Endothelial cell of umbilical vein (primary cell): ENCODE measurements at regions not wholly inside any gene's neighbourhood (a gene's known extent, or its start where the extent isn't known, plus 50 kb on each side); places are given as distances from the start of the nearest gene placed in this dataset.

ENCODE experiments used
- BruUV-seq: library from RNA; stranded (reverse); fragments of 400-500 nt; replicated peaks from 2 replicates; lab custom pipeline; 2021; lab: Mats Ljungman, UMichigan
- CTCF ChIA-PET: fragments of 300-600, 350-600 bp; sonication (Branson Sonifier 250); formaldehyde crosslinking; loops from one replicate; lab custom pipeline; 2021; ENCODE audit warnings: antibody characterized with exemption, inconsistent platforms; lab: Charles Lee
- POLR2A ChIA-PET: fragments of 300-600, 350-600 bp; sonication (Branson Sonifier 250); formaldehyde crosslinking; loops from one replicate; lab custom pipeline; 2021; ENCODE audit warnings: antibody characterized with exemption, inconsistent platforms; lab: Charles Lee
- DNase-seq: peaks from one replicate; pipeline ENCODE4 v3.0.0-alpha.2; 2011; ENCODE audit warnings: low read depth, low spot score
- FAIRE-seq: peaks from 2 replicates; lab custom pipeline; 2011; peaks lifted over from hg19 to GRCh38; lab: Jason Lieb, UNC
- H2AFZ ChIP-seq: 2 replicates; pipeline ENCODE4 v1.6.0; 2012; ENCODE audit warnings: low read depth, low read length, control low read depth, inconsistent platforms
- H3K27ac ChIP-seq: 2 replicates; pipeline ENCODE4 v1.5.1; 2011; ENCODE audit warnings: low read depth, mild to moderate bottlenecking, control low read depth, low read length, moderate library complexity; ENCODE audit not compliant: insufficient read depth
- H3K27me3 ChIP-seq, 2 experiments: 2 replicates each; pipeline versions ENCODE4 v1.6.0 to v1.6.1; 2011; ENCODE audit warnings: low read length in 2 of 2, mixed read lengths in 1 of 2; ENCODE audit not compliant: control insufficient read depth in 2 of 2, insufficient read depth in 2 of 2
- H3K36me3 ChIP-seq, 2 experiments: 2 replicates in 1 of 2; 3 replicates in 1 of 2; pipeline ENCODE4 v1.5.1; 2011; ENCODE audit warnings: low read length in 2 of 2, mild to moderate bottlenecking in 1 of 2, moderate library complexity in 1 of 2; ENCODE audit not compliant: control insufficient read depth in 2 of 2, insufficient read depth in 2 of 2; ENCODE audit errors: extremely low read depth in 1 of 2
- H3K4me1 ChIP-seq: 3 replicates; pipeline ENCODE4 v1.5.1; 2011; ENCODE audit warnings: mild to moderate bottlenecking, low read length; ENCODE audit not compliant: control insufficient read depth, insufficient read depth; ENCODE audit errors: extremely low read depth
- H3K4me2 ChIP-seq: 2 replicates; pipeline ENCODE4 v1.6.1; 2011; ENCODE audit warnings: low read length, control low read depth, mixed read lengths; ENCODE audit not compliant: insufficient read depth
- H3K4me3 ChIP-seq, 3 experiments: fragments of 200-600 bp in 1 of 3; sonication (generic), shearing (Covaris generic) in 1 of 3; replicated peaks in 1 of 3; 2 replicates each; pipeline ENCODE4 v1.5.1; 2011 to 2016; ENCODE audit warnings: control low read depth in 3 of 3, low read length in 3 of 3, mild to moderate bottlenecking in 2 of 3, inconsistent platforms in 1 of 3, low read depth in 1 of 3, moderate library complexity in 1 of 3; ENCODE audit not compliant: insufficient read depth in 1 of 3
- H3K79me2 ChIP-seq: 2 replicates; pipeline ENCODE4 v1.6.0; 2012; ENCODE audit warnings: low read length, inconsistent platforms; ENCODE audit not compliant: control insufficient read depth, insufficient read depth
- H3K9ac ChIP-seq: replicated peaks from 2 replicates; pipeline ENCODE3; 2011; ENCODE audit warnings: low read length, control low read depth; ENCODE audit not compliant: insufficient read depth; ENCODE audit errors: extremely low read depth
- H3K9me1 ChIP-seq: replicated peaks from 3 replicates; pipeline ENCODE4 v1.6.0; 2011; ENCODE audit warnings: mild to moderate bottlenecking, low read length; ENCODE audit not compliant: control insufficient read depth, insufficient read depth; ENCODE audit errors: extremely low read depth
- H3K9me3 ChIP-seq: replicated peaks from 2 replicates; pipeline ENCODE4 v1.5.1; 2012; ENCODE audit warnings: low read length, inconsistent platforms; ENCODE audit not compliant: control insufficient read depth, insufficient read depth
- H4K20me1 ChIP-seq: replicated peaks from 2 replicates; pipeline ENCODE3; 2011; ENCODE audit warnings: mild to moderate bottlenecking, low read length; ENCODE audit not compliant: control insufficient read depth, insufficient read depth; ENCODE audit errors: extremely low read depth
- CTCF ChIP-seq, 2 donors: IDR thresholded peaks; 1 replicate in 1 of 2; 2 replicates in 1 of 2; pipeline ENCODE4 v1.5.1; 2011; ENCODE audit warnings: low read length in 2 of 2, mild to moderate bottlenecking in 2 of 2, moderate library complexity in 2 of 2, control low read depth in 1 of 2, inconsistent platforms in 1 of 2, low read depth in 1 of 2; ENCODE audit not compliant: insufficient read depth in 1 of 2; ENCODE audit errors: extremely low read depth in 1 of 2
- EZH2 ChIP-seq: IDR thresholded peaks from 2 replicates; pipeline ENCODE4 v1.6.1; 2012; ENCODE audit warnings: borderline replicate concordance, low read depth, mild to moderate bottlenecking, moderate library complexity, low read length, inconsistent platforms; ENCODE audit not compliant: severe bottlenecking
- FOS ChIP-seq: IDR thresholded peaks from 2 replicates; pipeline ENCODE4 v1.6.1; 2011; ENCODE audit warnings: mild to moderate bottlenecking, low read length, moderate library complexity, borderline replicate concordance; ENCODE audit not compliant: insufficient read depth
- GATA2 ChIP-seq: IDR thresholded peaks from 2 replicates; pipeline ENCODE4 v1.7.0; 2011; ENCODE audit warnings: low read depth, mild to moderate bottlenecking, moderate library complexity, mixed read lengths, low read length; ENCODE audit not compliant: insufficient read length, insufficient read depth
- JUN ChIP-seq: IDR thresholded peaks from 2 replicates; pipeline ENCODE4 v1.6.1; 2011; ENCODE audit warnings: borderline replicate concordance, low read depth; ENCODE audit not compliant: insufficient read length, insufficient read depth
- MAX ChIP-seq: IDR thresholded peaks from 2 replicates; pipeline ENCODE4 v1.6.1; 2011; ENCODE audit not compliant: insufficient read depth, insufficient read length
- MYC ChIP-seq: IDR thresholded peaks from one replicate; pipeline ENCODE4 v1.6.1; 2011; ENCODE audit warnings: mild to moderate bottlenecking, low read depth, low read length
- POLR2A ChIP-seq: IDR thresholded peaks from 2 replicates; pipeline ENCODE4 v1.6.1; 2012; ENCODE audit warnings: low read depth, mild to moderate bottlenecking, control low read depth, low read length
- POLR2AphosphoS5 ChIP-seq: IDR thresholded peaks from 2 replicates; pipeline ENCODE4 v1.6.1; 2012; ENCODE audit warnings: low read depth, mild to moderate bottlenecking, control low read depth, low read length, moderate library complexity; ENCODE audit not compliant: insufficient read depth
- dilution Hi-C: fragments of 300-500 bp; cut with MboI; formaldehyde crosslinking; loops from one replicate; pipeline ENCODE4 v1.15.0; 2019; ENCODE audit warnings: low sequenced_read_pairs; ENCODE audit not compliant: extremely low pct_ligation_motif_present
- intact Hi-C: fragments of 100-400 bp; cut with micrococcal nuclease; formaldehyde crosslinking; loops from one replicate; pipeline ENCODE4 v1.10.0; 2022

DNA sequence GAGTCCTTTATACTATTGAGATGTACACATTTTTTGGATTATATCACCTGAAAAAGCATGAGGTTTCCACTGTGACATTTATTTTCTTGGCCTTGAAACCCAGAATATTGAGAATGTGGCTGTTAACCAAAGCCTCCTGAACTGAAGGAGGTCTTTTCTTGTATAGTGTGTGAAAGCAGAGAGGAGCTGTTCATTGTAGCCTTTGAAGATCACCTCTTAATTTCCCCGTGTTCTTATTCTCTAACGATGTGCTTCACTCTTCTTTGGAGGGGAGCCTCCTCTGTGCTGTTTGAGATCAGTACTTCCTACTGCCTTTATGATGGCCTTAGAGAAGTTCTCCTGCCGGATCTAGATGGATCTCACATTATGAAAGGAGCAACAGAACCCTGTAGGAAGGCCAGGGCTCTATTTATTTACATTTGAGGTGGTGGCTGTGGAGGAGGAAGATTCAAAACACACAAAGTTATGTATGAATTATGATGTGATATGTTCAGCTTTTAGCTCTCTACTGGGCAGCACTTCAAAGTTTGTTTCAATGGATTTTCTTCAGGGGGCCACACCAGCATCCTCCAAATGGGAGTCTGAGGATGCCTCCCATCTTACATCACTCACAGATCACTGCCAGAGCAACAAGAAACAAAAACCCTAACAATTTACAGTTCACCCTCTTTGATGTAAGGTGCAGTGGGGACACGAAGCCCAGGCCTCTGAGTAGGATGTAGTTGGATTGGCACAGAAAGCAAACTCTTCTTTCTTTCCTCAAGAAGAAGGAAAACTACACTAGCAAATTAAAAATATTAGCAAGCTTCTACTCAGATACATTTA is 322.3 kb downstream of the DLEU7 start:
- H3K9me1 ChIP-seq, result no peaks in the 10 kb centered on the region
- TF ChIP-seq EZH2, result no peak
- no peak for TF ChIP-seq MYC
- TF ChIP-seq CTCF (IDR thresholded peaks at IDR 0.05; ENCODE audit: extremely low read depth in 1 of 2, insufficient read depth in 1 of 2, low read depth in 1 of 2, low read length in 2 of 2), result no peak
- no peak for TF ChIP-seq POLR2AphosphoS5
- TF ChIP-seq GATA2, result no peak
- no peak for TF ChIP-seq MAX
- TF ChIP-seq POLR2A, result no peak
- no peak for TF ChIP-seq JUN
- no peak for TF ChIP-seq FOS
- FAIRE-seq, result no peak
- H3K4me1 ChIP-seq, result no peaks in the 10 kb centered on the region
- no peaks in the 10 kb centered on the region for H3K36me3 ChIP-seq
- H3K9me3 ChIP-seq, result no peaks in the 10 kb centered on the region
- H3K27ac ChIP-seq, result no peak overlapping the region
- no peak overlapping the region for H3K9ac ChIP-seq
- no peak overlapping the region for H2AFZ ChIP-seq
- DNase-seq, result no peak
- no TSS peak for BruUV-seq
- H3K27me3 ChIP-seq, result no peaks in the 10 kb centered on the region
- CTCF ChIA-PET, result interaction anchor here (1.0 kb wide), 1 partner anchor 207 kb away, joined by 3 read pairs; no protein-coding TSS in a partner anchor
- H4K20me1 ChIP-seq, result no peaks in the 10 kb centered on the region
- H3K4me2 ChIP-seq, result no peak overlapping the region
- H3K4me3 ChIP-seq, result no peak overlapping the region
- no peaks in the 10 kb centered on the region for H3K79me2 ChIP-seq
- dilution Hi-C loops, result no loop called here
- POLR2A ChIA-PET, result no interaction called here
- intact Hi-C loops, result loop anchor here (10.0 kb wide), 1 partner anchor 856 kb away; no protein-coding TSS in a partner anchor
